ENCODE measurements at regions not wholly inside any gene's neighbourhood (a gene's known extent, or its start where the extent isn't known, plus 50 kb on each side); places are given as distances from the start of the nearest gene placed in this dataset.

- no peak for TF ChIP-seq EZH2 (IDR thresholded peaks at IDR 0.05; ENCODE audit: borderline replicate concordance)
- no peak for TF ChIP-seq CTCF (IDR thresholded peaks at IDR 0.05; ENCODE audit: poor library complexity)
Observed at GRCh38 chr5:164435576-164435975, 930.2 kb downstream of the MAT2B start.

Data from hepatocyte (in vitro differentiated cells).